B cell (primary cell): ENCODE measurements at regions not wholly inside any gene's neighbourhood (a gene's known extent, or its start where the extent isn't known, plus 50 kb on each side); places are given as distances from the start of the nearest gene placed in this dataset.

ENCODE experiments used
- ATAC-seq: fragments of 200-7000 bp; cut with Tn5 transposase; one replicate; pipeline ENCODE4 v1.10.0; 2021; ENCODE audit warnings: low read depth, mild to moderate bottlenecking, moderate number of reproducible peaks, moderate library complexity
- CTCF ChIA-PET: fragments of 350-600 bp; sonication (Branson Sonifier 250); formaldehyde crosslinking; loops from one replicate; lab custom pipeline; 2021; ENCODE audit warnings: antibody characterized with exemption, inconsistent platforms; lab: Charles Lee
- POLR2A ChIA-PET: fragments of 350-600 bp; sonication (Branson Sonifier 250); formaldehyde crosslinking; loops from one replicate; lab custom pipeline; 2021; ENCODE audit warnings: antibody characterized with exemption; lab: Charles Lee
- DNase-seq: peaks from one replicate; pipeline ENCODE4 v3.0.0; 2013
- H2AFZ ChIP-seq: 2 replicates; pipeline ENCODE4 v1.6.1; 2012; ENCODE audit warnings: mild to moderate bottlenecking, low read depth, low read length; ENCODE audit not compliant: insufficient read depth, poor library complexity, severe bottlenecking
- H3K27ac ChIP-seq, 2 donors: 1 replicate in 1 of 2; 2 replicates in 1 of 2; pipeline ENCODE4 v1.5.1; 2012 to 2013; ENCODE audit warnings: low read length in 2 of 2, mild to moderate bottlenecking in 2 of 2, moderate library complexity in 1 of 2
- H3K27me3 ChIP-seq, 4 experiments: fragments of 200-600 bp in 1 of 4; sonication (generic) in 1 of 4; replicated peaks in 1 of 4; 1 replicate in 2 of 4; 2 replicates in 2 of 4; pipeline versions ENCODE4 v1.6.1 to v1.7.0; 2013 to 2016; ENCODE audit warnings: low read length in 3 of 4, mild to moderate bottlenecking in 2 of 4, mixed read lengths in 1 of 4, moderate library complexity in 1 of 4; ENCODE audit not compliant: insufficient read depth in 4 of 4, control insufficient read depth in 3 of 4; ENCODE audit errors: control extremely low read depth in 1 of 4
- H3K36me3 ChIP-seq, 2 experiments: replicated peaks in 1 of 2; 1 replicate in 1 of 2; 2 replicates in 1 of 2; pipeline versions ENCODE4 v1.6.1 to v1.7.1; 2013; ENCODE audit warnings: low read length in 1 of 2; ENCODE audit not compliant: insufficient read depth in 2 of 2, control insufficient read depth in 1 of 2; ENCODE audit errors: control extremely low read depth in 1 of 2, extremely low read depth in 1 of 2
- H3K4me1 ChIP-seq, 2 donors: fragments of 200-600 bp in 1 of 2; sonication (generic) in 1 of 2; 1 replicate in 1 of 2; 2 replicates in 1 of 2; pipeline versions ENCODE4 v1.5.1 to v1.6.1; 2013 to 2017; ENCODE audit warnings: low read length in 2 of 2; ENCODE audit not compliant: control insufficient read depth in 2 of 2, insufficient read depth in 2 of 2
- H3K4me2 ChIP-seq: replicated peaks from 2 replicates; pipeline ENCODE3; 2012; ENCODE audit warnings: mild to moderate bottlenecking, low read depth, low read length; ENCODE audit not compliant: poor library complexity, severe bottlenecking
- H3K4me3 ChIP-seq, 5 experiments: fragments of 200-600 bp in 1 of 5; sonication (generic) in 1 of 5; 1 replicate in 3 of 5; 2 replicates in 2 of 5; pipeline versions ENCODE4 v1.5.1 to v1.7.0; 2011 to 2016; ENCODE audit warnings: low read length in 4 of 5, mild to moderate bottlenecking in 4 of 5, low read depth in 2 of 5, control low read depth in 1 of 5, moderate library complexity in 1 of 5; ENCODE audit not compliant: insufficient read depth in 1 of 5; ENCODE audit errors: control extremely low read depth in 1 of 5, extremely low read depth in 1 of 5
- H3K79me2 ChIP-seq: fragments of 200-600 bp; sonication (generic); one replicate; pipeline ENCODE4 v1.6.0; 2016; ENCODE audit warnings: low read length; ENCODE audit not compliant: control insufficient read depth, insufficient read depth
- H3K9ac ChIP-seq: fragments of 200-600 bp; sonication (generic); 2 replicates; pipeline ENCODE4 v1.6.1; 2017; ENCODE audit warnings: mild to moderate bottlenecking, low read length, moderate library complexity
- H3K9me3 ChIP-seq, 3 donors: one replicate each; pipeline versions ENCODE4 v1.6.1 to v1.7.1; 2013; ENCODE audit warnings: low read length in 2 of 3; ENCODE audit not compliant: control insufficient read depth in 2 of 3, insufficient read depth in 1 of 3; ENCODE audit errors: control extremely low read depth in 1 of 3
- H4K20me1 ChIP-seq: 2 replicates; pipeline ENCODE4 v1.6.0; 2012; ENCODE audit warnings: mild to moderate bottlenecking, low read length; ENCODE audit not compliant: insufficient read depth, control insufficient read depth, poor library complexity, severe bottlenecking
- H3K27ac Mint-ChIP-seq: one replicate; pipeline ENCODE4 v1.8.0; 2021; ENCODE audit warnings: mixed read lengths
- H3K27me3 Mint-ChIP-seq: one replicate; pipeline ENCODE4 v1.8.0; 2021; ENCODE audit warnings: mixed read lengths
- H3K4me1 Mint-ChIP-seq: one replicate; pipeline ENCODE4 v1.8.0; 2021; ENCODE audit warnings: mixed read lengths
- H3K4me3 Mint-ChIP-seq: one replicate; pipeline ENCODE4 v1.8.0; 2021; ENCODE audit warnings: mixed read lengths
- H3K9me3 Mint-ChIP-seq: one replicate; pipeline ENCODE4 v1.8.0; 2022; ENCODE audit warnings: mixed read lengths; ENCODE audit not compliant: insufficient read depth
- EZH2 ChIP-seq: IDR thresholded peaks from 2 replicates; pipeline ENCODE4 v1.6.1; 2012; ENCODE audit warnings: borderline replicate concordance, low read depth, mild to moderate bottlenecking, moderate library complexity, low read length; ENCODE audit not compliant: insufficient read depth, poor library complexity, severe bottlenecking
- WGBS: methylation state at CpG from one replicate; pipeline ENCODE4 v1.1.5; 2013; ENCODE audit warnings: missing lambda C conversion rate; ENCODE audit not compliant: insufficient coverage; 5-methylcytosine and 5-hydroxymethylcytosine counted together
- intact Hi-C: fragments of 100-400 bp; cut with micrococcal nuclease; formaldehyde crosslinking; loops from one replicate; pipeline ENCODE4 v1.10.0; 2022
- TF ChIP-seq, protein P1 (sequence below): fragments of 200-600 bp; IDR thresholded peaks from one replicate; pipeline ENCODE4 v1.8.0; 2022; ENCODE audit warnings: antibody characterized with exemption, mild to moderate bottlenecking

DNA sequence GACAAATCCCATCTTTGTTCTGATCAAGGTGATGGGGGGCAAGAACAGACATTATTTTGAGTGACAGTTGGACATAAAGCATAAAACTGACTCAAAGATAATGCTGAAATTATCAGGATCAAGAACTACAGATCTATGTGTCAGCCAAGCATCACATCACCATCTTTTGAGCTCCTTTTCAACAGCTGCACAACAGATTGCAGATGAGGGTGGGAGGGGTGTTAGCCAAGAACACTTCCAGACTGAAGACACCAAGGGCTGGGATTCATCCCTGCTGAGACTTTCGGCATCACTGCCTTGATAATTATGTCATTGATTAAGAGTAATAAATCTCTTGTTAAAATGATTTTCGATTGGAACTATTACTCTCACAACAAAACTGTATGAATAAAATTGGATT is 191.5 kb upstream of the NETO1 start:
- intact Hi-C loops = no loop called here
- Histone ChIP-seq H4K20me1 (no peaks in the 10 kb centered on the region), H3K79me2 (no peaks in the 10 kb centered on the region), H3K9ac (no peak overlapping the region), H3K36me3 (no peaks in the 10 kb centered on the region), H3K9me3 (no peaks in the 10 kb centered on the region), H2AFZ (peak overlapping the region; percentile 18), H3K27me3 (no peaks in the 10 kb centered on the region), H3K4me2 (no peak overlapping the region), H3K4me3 (no peak overlapping the region), H3K4me1 (no peaks in the 10 kb centered on the region), H3K27ac (no peak overlapping the region)
- Mint-ChIP-seq H3K4me3 (no peak overlapping the region), H3K9me3 (no peaks in the 10 kb centered on the region), H3K4me1 (no peaks in the 10 kb centered on the region), H3K27me3 (no peaks in the 10 kb centered on the region), H3K27ac (no peak overlapping the region)
- no CpG with 5 or more reads among the region's 2 CpGs for WGBS
- no peak for TF ChIP-seq EZH2
- TF ChIP-seq, protein P1, sequence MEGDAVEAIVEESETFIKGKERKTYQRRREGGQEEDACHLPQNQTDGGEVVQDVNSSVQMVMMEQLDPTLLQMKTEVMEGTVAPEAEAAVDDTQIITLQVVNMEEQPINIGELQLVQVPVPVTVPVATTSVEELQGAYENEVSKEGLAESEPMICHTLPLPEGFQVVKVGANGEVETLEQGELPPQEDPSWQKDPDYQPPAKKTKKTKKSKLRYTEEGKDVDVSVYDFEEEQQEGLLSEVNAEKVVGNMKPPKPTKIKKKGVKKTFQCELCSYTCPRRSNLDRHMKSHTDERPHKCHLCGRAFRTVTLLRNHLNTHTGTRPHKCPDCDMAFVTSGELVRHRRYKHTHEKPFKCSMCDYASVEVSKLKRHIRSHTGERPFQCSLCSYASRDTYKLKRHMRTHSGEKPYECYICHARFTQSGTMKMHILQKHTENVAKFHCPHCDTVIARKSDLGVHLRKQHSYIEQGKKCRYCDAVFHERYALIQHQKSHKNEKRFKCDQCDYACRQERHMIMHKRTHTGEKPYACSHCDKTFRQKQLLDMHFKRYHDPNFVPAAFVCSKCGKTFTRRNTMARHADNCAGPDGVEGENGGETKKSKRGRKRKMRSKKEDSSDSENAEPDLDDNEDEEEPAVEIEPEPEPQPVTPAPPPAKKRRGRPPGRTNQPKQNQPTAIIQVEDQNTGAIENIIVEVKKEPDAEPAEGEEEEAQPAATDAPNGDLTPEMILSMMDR = no peak
- ChIA-PET POLR2A (no interaction called here), CTCF (no interaction called here)
- DNase-seq (no peak), ATAC-seq (no peak)

DNA sequence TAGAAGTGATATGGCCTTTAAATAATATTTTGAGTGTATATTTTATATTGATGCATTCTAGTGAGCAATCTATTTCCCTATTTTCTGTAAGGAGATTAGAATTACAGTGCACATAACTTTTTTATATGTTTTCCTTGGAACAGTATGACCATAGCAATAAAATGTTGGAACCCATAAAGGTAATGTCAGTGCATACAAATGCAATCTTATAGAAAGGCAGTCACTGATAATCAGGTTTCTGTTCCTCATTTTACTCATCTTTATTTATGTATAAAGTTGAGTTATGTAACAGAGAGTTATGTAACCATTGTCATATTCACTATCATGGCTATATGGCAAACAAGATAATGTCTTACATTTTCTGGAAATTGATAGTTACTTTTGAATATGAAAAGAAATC is 179.9 kb upstream of the NETO1 start:
- Histone ChIP-seq H3K27me3 (no peaks in the 10 kb centered on the region), H3K4me3 (no peak overlapping the region), H4K20me1 (no peaks in the 10 kb centered on the region), H3K4me2 (peak overlapping the region; percentile 18), H2AFZ (no peak overlapping the region), H3K4me1 (peaks cover 0 to 7% of the 10 kb centered on the region in 2 donors), H3K9me3 (peaks cover 3 to 18% (median 6%) of the 10 kb centered on the region in 3 donors), H3K27ac (no peak overlapping the region), H3K9ac (no peak overlapping the region), H3K79me2 (no peaks in the 10 kb centered on the region), H3K36me3 (no peaks in the 10 kb centered on the region)
- Mint-ChIP-seq H3K9me3 (peaks cover 3% of the 10 kb centered on the region), H3K4me3 (no peak overlapping the region), H3K27me3 (no peaks in the 10 kb centered on the region), H3K4me1 (peaks cover 4% of the 10 kb centered on the region), H3K27ac (no peak overlapping the region)
- CTCF ChIA-PET = no interaction called here
- POLR2A ChIA-PET = no interaction called here
- TF ChIP-seq EZH2 = no peak
- TF ChIP-seq, protein P1 = no peak
- ATAC-seq (no peak), DNase-seq (peak; percentile 39)
- intact Hi-C loops = no loop called here
